GM12872 (cell line): ENCODE measurements at regions not wholly inside any gene's neighbourhood (a gene's known extent, or its start where the extent isn't known, plus 50 kb on each side); places are given as distances from the start of the nearest gene placed in this dataset.

Source experiments
- CTCF ChIP-seq: IDR thresholded peaks from 3 replicates; pipeline ENCODE4 v1.5.1; 2011; ENCODE audit warnings: low read depth, mild to moderate bottlenecking, low read length, moderate library complexity; ENCODE audit not compliant: insufficient read depth

DNA sequence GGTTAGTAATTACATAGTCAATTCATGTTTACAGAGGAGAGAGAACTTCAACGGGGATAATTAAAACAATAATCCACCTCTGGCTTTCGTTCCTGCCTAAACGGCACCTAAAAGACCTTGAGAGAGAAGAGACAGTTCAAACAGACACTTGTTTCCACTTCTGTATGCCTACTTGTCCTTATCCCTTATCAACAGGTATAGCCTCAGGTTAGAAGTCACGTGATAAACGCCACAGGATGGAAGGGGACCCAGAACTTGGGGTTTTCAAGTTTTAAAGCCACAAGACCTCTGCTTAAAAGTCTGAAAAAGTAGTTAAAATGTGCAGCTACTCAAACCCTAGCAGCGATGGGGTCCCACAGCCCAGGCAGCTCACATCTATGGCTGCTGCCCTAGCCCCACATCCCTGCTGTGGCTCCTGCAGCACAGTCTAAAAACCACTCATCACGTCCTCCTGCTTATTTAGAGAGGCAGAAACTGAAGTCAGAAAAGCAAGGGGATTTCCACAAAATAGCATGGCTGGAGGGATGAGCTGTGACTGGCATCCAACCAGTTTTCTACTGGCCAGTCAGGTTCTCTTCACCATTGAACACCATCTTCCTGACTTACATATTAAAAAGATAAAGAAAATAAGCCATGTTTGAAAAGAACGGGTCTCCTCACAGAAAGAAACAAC, 51.2 kb upstream of the SEC16B start:
- TF ChIP-seq CTCF = no peak

DNA sequence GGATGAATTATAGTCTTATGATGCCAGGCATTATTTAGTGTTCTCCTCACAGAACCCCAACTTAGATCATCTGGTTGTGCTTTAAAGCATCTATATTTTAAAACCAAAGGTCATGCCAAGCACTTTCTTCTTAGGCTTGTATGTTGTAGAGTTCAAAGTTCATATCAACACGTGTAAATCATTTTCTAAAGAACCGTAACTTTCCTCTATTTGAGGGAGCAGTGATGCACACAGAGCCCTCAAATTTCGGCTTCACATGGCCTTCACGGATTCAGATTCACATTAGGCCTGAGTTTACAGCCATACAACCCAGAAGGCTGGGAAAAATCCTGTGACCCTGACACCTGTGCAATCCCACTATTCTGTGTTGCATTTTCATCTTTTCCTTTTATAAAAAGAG, 52.1 kb upstream of the SEC16B start:
- no peak for TF ChIP-seq CTCF

DNA sequence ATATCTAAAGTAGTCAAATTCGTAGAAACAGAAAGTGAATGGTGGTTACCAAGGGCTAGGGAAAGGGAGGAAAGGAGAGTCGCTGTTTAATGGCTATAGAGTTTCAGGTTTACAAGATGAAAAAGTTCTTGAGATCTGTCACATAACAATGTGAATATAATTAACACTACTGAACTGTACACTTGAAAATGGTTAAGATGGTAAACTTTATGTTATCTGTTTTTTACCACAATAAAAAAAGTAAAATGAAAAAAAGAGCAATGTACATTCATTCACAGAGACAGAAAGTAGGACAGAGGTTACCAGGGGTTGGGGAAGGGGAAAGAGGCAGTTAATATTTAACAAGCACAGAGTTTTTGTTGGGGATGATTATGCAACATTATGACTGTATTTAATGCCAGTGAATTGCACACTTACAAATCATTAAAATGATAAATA, 53.3 kb upstream of the SEC16B start:
- no peak for TF ChIP-seq CTCF

DNA sequence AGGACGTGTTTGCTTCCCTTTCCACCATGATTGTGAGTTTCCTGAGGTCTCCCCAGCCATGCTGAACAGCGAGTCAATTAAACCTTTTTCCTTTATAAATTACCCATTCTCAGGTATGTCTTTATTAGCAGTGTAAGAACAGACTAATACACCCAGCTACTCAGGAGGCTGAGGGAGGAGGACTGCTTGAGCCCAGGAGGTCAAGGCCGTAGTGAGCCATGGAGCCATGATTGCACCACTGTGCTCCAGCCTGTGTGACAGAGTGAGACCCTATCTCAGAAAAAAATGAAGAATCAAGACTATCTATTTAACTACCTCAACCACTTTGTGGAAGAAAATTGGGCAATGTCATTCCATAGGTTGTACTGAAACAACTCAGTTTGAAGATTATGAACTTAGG, 54.6 kb upstream of the SEC16B start:
- no peak for TF ChIP-seq CTCF

DNA sequence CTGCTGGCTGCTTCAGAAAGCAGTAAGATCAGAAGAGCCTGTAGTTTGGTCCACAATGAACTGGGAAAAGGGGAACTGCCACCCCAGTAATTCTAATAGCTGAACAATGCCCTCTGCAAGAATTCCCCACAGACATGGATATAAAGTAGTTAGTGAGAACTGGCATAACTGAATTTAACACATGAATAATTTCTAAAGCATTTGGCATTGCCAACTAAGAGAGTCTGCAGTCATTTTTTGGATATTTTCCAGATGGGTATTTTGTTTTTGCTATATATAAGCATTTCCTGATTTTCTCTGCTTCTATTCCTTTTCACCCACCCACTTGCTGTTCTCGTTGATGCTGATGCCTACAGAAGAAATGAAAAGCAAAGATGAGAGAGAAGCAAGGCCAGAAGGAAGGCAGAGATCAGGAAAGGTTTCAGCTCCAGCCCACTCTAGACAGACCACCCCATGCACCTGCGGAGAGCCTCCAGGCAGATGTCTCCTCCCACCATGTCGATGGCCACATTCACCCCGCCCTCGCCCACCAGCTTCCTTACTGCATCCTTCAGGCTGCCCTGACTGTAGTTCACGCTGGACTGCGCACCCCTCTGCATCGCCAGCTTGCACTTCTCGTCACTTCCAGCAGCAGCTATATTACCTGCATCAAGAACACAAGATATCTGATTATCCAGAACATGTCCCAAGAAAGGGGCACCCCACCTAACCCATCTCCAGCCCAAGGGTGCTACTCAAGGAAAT, 55.9 kb upstream of the SEC16B start:
- no peak for TF ChIP-seq CTCF

DNA sequence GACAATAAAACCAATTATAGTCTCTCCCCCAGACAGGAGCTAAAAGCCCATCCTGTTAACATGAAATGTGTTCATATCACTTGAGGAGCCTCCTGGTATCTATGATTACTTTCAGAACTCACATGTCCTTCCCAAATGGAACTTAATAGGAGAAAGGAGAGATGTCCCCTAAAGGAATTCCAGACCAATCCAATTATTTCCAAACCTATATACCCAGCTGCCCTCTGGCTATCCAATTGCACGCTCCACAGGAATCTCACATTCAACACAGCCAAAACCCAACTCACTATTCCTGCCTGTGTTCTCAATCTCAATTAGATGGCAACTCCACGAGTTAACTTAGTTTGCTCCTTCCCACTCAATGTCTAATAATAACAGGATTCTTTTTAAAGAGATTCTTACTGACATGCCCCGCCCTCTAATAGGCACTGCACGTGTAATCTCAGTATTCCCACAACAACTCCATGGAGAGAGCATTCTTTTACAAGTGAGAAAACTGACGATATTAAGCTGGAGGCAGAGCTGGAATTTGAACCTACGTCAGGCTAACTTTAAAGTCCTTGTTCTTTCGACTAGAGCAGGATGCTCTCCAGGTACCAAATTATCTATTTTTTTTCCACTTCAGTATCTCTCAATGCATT, 59.1 kb upstream of the SEC16B start:
- no peak for TF ChIP-seq CTCF

- TF ChIP-seq CTCF = no peak
These were observed 60.6 kb upstream of the SEC16B start for GRCh38 chr1:178030467-178030866.
